ENCODE measurements at regions not wholly inside any gene's neighbourhood (a gene's known extent, or its start where the extent isn't known, plus 50 kb on each side); places are given as distances from the start of the nearest gene placed in this dataset.

GRCh38 chr3:181081930-181082329 is 92.4 kb upstream of the DNAJC19 start:
- Histone ChIP-seq H3F3A (ENCODE audit: insufficient read depth) (no peaks in the 10 kb centered on the region), H3K9me2 (ENCODE audit: insufficient read depth) (no peaks in the 10 kb centered on the region)
- in situ Hi-C loops (cut with MboI), result no loop called here

GRCh38 chr3:181076558-181076957 is 87.0 kb upstream of the DNAJC19 start:
- Histone ChIP-seq H2AFZ (no peak overlapping the region), H3K36me3 (ENCODE audit: low read depth) (no peaks in the 10 kb centered on the region), H3K4me2 (ENCODE audit: unreplicated experiment) (no peak overlapping the region), H3K4me1 (ENCODE audit: insufficient read depth) (no peaks in the 10 kb centered on the region), H3F3A (ENCODE audit: insufficient read depth) (no peaks in the 10 kb centered on the region), H4K20me1 (ENCODE audit: insufficient read depth) (no peaks in the 10 kb centered on the region), H3K9me3 (ENCODE audit: low read depth) (no peaks in the 10 kb centered on the region), H3K9ac (no peak overlapping the region), H3K79me2 (ENCODE audit: insufficient read depth) (no peaks in the 10 kb centered on the region), H3K27ac (no peak overlapping the region), H3K9me2 (ENCODE audit: insufficient read depth) (no peaks in the 10 kb centered on the region), H3K4me3 (no peak overlapping the region), H3K27me3 (replicated peaks; ENCODE audit: insufficient read depth) (no peaks in the 10 kb centered on the region)
- in situ Hi-C loops (cut with MboI), result no loop called here
- TF ChIP-seq EZH2phosphoT487 (IDR thresholded peaks at IDR 0.05; ENCODE audit: insufficient read depth, low read depth) (no peak), EZH2 (IDR thresholded peaks at IDR 0.05; ENCODE audit: insufficient read depth, poor library complexity, severe bottlenecking) (no peak)
- DNase-seq, result no peak

More at GRCh38 chr3:181081930-181082329, 92.4 kb upstream of the DNAJC19 start:
- no peak overlapping the region for H2AFZ ChIP-seq
- DNase-seq, result no peak
- H3K9ac ChIP-seq, result no peak overlapping the region
- no peak overlapping the region for H3K4me3 ChIP-seq
- no peak overlapping the region for H3K27ac ChIP-seq
- no peaks in the 10 kb centered on the region for H3K4me1 ChIP-seq (ENCODE audit: insufficient read depth)
- 26 to 42% methylated on average over 3 of the region's 3 CpGs for WGBS, 2 experiments (ENCODE audit: low coverage in 1 of 2, low lambda C conversion rate in 2 of 2, missing lambda C conversion rate in 2 of 2)
- no peaks in the 10 kb centered on the region for H3K27me3 ChIP-seq (replicated peaks; ENCODE audit: insufficient read depth)
- H3K79me2 ChIP-seq (ENCODE audit: insufficient read depth), result no peaks in the 10 kb centered on the region
- no peak overlapping the region for H3K4me2 ChIP-seq (ENCODE audit: unreplicated experiment)
- H3K9me3 ChIP-seq (ENCODE audit: low read depth), result no peaks in the 10 kb centered on the region
- no peaks in the 10 kb centered on the region for H4K20me1 ChIP-seq (ENCODE audit: insufficient read depth)
- no peaks in the 10 kb centered on the region for H3K36me3 ChIP-seq (ENCODE audit: low read depth)
- TF ChIP-seq EZH2phosphoT487 (IDR thresholded peaks at IDR 0.05; ENCODE audit: insufficient read depth, low read depth), result no peak

DNA sequence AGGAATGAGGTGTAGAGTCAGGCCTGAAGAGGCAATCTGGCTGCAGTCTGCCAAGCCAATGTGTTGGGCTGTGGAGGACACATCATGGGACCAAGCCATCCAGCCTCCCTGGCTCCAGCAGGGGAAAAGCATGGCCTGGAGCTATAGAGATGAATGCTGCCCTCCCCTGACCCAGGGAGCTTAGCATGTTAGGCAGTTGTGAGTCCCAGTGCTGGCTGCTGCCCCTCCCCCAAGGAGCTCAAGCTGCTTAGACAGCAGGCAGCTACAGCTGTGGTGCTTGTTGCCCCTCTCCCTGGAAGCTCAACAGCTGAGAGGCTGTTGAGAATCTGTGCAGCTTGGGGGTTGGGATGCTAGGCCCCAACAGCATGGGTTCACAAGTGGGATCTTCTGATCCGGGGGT is 85.6 kb upstream of the DNAJC19 start:
- Histone ChIP-seq H2AFZ (no peak overlapping the region), H3K4me2 (ENCODE audit: unreplicated experiment) (no peak overlapping the region), H3K9me3 (ENCODE audit: low read depth) (no peaks in the 10 kb centered on the region), H3K27ac (no peak overlapping the region), H3K9ac (no peak overlapping the region), H3K4me3 (no peak overlapping the region), H3K27me3 (replicated peaks; ENCODE audit: insufficient read depth) (no peaks in the 10 kb centered on the region), H4K20me1 (ENCODE audit: insufficient read depth) (no peaks in the 10 kb centered on the region), H3K79me2 (ENCODE audit: insufficient read depth) (no peaks in the 10 kb centered on the region), H3K9me2 (ENCODE audit: insufficient read depth) (no peaks in the 10 kb centered on the region), H3F3A (ENCODE audit: insufficient read depth) (no peaks in the 10 kb centered on the region), H3K4me1 (ENCODE audit: insufficient read depth) (no peaks in the 10 kb centered on the region), H3K36me3 (ENCODE audit: low read depth) (no peaks in the 10 kb centered on the region)
- no peak for DNase-seq
- TF ChIP-seq EZH2phosphoT487 (IDR thresholded peaks at IDR 0.05; ENCODE audit: insufficient read depth, low read depth) (no peak), EZH2 (IDR thresholded peaks at IDR 0.05; ENCODE audit: insufficient read depth, poor library complexity, severe bottlenecking) (no peak)
- 58 to 77% methylated on average over 1 of the region's 1 CpG for WGBS, 2 experiments (ENCODE audit: low coverage in 1 of 2, low lambda C conversion rate in 2 of 2, missing lambda C conversion rate in 2 of 2)
- in situ Hi-C loops (cut with MboI), result no loop called here

- no peak overlapping the region for H2AFZ ChIP-seq
- in situ Hi-C loops (cut with MboI), result no loop called here
- no peaks in the 10 kb centered on the region for H3F3A ChIP-seq (ENCODE audit: insufficient read depth)
- no peaks in the 10 kb centered on the region for H3K79me2 ChIP-seq (ENCODE audit: insufficient read depth)
- H3K9me2 ChIP-seq (ENCODE audit: insufficient read depth), result no peaks in the 10 kb centered on the region
- H4K20me1 ChIP-seq (ENCODE audit: insufficient read depth), result no peaks in the 10 kb centered on the region
- no peaks in the 10 kb centered on the region for H3K27me3 ChIP-seq (replicated peaks; ENCODE audit: insufficient read depth)
- H3K4me3 ChIP-seq, result no peak overlapping the region
- H3K4me1 ChIP-seq (ENCODE audit: insufficient read depth), result no peaks in the 10 kb centered on the region
- H3K27ac ChIP-seq, result no peak overlapping the region
- H3K9me3 ChIP-seq (ENCODE audit: low read depth), result no peaks in the 10 kb centered on the region
- H3K36me3 ChIP-seq (ENCODE audit: low read depth), result no peaks in the 10 kb centered on the region
- WGBS, 2 experiments (ENCODE audit: low coverage in 1 of 2, low lambda C conversion rate in 2 of 2, missing lambda C conversion rate in 2 of 2), result 5 to 11% methylated on average over 4 of the region's 4 CpGs
- H3K4me2 ChIP-seq (ENCODE audit: unreplicated experiment), result no peak overlapping the region
- no peak overlapping the region for H3K9ac ChIP-seq
- TF ChIP-seq EZH2 (IDR thresholded peaks at IDR 0.05; ENCODE audit: insufficient read depth, poor library complexity, severe bottlenecking) (no peak), EZH2phosphoT487 (IDR thresholded peaks at IDR 0.05; ENCODE audit: insufficient read depth, low read depth) (no peak)
- no peak for DNase-seq
Observed at GRCh38 chr3:181066143-181067087, 76.9 kb upstream of the DNAJC19 start.
